ENCODE measurements at regions not wholly inside any gene's neighbourhood (a gene's known extent, or its start where the extent isn't known, plus 50 kb on each side); places are given as distances from the start of the nearest gene placed in this dataset.

- 89% methylated on average over 8 of the region's 8 CpGs for WGBS
- H3K9me3 ChIP-seq, result peaks cover 3% of the 10 kb centered on the region
- H3K27ac ChIP-seq, result no peak overlapping the region
- no peaks in the 10 kb centered on the region for H3K4me1 ChIP-seq
- H3K36me3 ChIP-seq, result no peaks in the 10 kb centered on the region
- DNase-seq (ENCODE audit: low spot score in 2 of 2), result no peak
- no peaks in the 10 kb centered on the region for H3K27me3 ChIP-seq
- H3K4me3 ChIP-seq, result no peak overlapping the region
- TF ChIP-seq POLR2A (IDR thresholded peaks at IDR 0.05) (no peak), EP300 (IDR thresholded peaks at IDR 0.05) (no peak), POLR2AphosphoS5 (IDR thresholded peaks at IDR 0.05) (no peak)
Measured at GRCh38 chr10:1846032-1846431, 108.7 kb upstream of the ADARB2 start.

- no peaks in the 10 kb centered on the region for H3K27me3 ChIP-seq
- H3K9me3 ChIP-seq, result peaks cover 3% of the 10 kb centered on the region
- H3K4me3 ChIP-seq, result no peak overlapping the region
- H3K36me3 ChIP-seq, result no peaks in the 10 kb centered on the region
- no peak for DNase-seq (ENCODE audit: low spot score in 2 of 2)
- 76% methylated on average over 3 of the region's 3 CpGs for WGBS
- H3K4me1 ChIP-seq, result no peaks in the 10 kb centered on the region
- TF ChIP-seq POLR2A (IDR thresholded peaks at IDR 0.05), result no peak
- TF ChIP-seq, protein P1, sequence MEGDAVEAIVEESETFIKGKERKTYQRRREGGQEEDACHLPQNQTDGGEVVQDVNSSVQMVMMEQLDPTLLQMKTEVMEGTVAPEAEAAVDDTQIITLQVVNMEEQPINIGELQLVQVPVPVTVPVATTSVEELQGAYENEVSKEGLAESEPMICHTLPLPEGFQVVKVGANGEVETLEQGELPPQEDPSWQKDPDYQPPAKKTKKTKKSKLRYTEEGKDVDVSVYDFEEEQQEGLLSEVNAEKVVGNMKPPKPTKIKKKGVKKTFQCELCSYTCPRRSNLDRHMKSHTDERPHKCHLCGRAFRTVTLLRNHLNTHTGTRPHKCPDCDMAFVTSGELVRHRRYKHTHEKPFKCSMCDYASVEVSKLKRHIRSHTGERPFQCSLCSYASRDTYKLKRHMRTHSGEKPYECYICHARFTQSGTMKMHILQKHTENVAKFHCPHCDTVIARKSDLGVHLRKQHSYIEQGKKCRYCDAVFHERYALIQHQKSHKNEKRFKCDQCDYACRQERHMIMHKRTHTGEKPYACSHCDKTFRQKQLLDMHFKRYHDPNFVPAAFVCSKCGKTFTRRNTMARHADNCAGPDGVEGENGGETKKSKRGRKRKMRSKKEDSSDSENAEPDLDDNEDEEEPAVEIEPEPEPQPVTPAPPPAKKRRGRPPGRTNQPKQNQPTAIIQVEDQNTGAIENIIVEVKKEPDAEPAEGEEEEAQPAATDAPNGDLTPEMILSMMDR (IDR thresholded peaks at IDR 0.05), result no peak
- no peak for TF ChIP-seq POLR2AphosphoS5 (IDR thresholded peaks at IDR 0.05)
- no peak for TF ChIP-seq EP300 (IDR thresholded peaks at IDR 0.05)
- H3K27ac ChIP-seq, result no peak overlapping the region
Measured at GRCh38 chr10:1841759-1842158, 104.4 kb upstream of the ADARB2 start.

DNA sequence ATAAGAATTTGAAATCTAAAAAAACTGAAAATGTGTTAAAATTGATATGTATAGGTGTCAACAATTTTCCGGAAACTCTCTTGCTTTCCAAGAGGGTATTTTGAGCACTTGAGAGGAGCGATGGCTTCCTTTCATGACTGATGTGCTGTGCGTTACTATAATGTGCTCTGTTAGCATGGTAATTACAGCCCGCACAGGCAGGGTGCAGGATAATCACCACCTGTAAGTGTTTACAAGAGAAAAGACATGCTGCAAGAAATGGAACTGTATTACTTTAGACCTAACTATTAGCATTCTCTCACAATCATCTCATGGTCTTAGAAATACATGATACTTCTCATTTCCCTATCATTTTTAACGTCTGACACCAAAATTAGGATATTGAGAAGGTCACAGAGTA lies 92.4 kb upstream of the ADARB2 start:
- H3K27ac ChIP-seq, result no peak overlapping the region
- TF ChIP-seq POLR2A (IDR thresholded peaks at IDR 0.05), result no peak
- TF ChIP-seq POLR2AphosphoS5 (IDR thresholded peaks at IDR 0.05), result no peak
- TF ChIP-seq, protein P1 (IDR thresholded peaks at IDR 0.05), result no peak
- TF ChIP-seq EP300 (IDR thresholded peaks at IDR 0.05), result no peak

GRCh38 chr10:1824928-1825327 lies 87.6 kb upstream of the ADARB2 start:
- Histone ChIP-seq H3K36me3 (no peaks in the 10 kb centered on the region), H3K4me3 (no peak overlapping the region), H3K27ac (no peak overlapping the region), H3K27me3 (no peaks in the 10 kb centered on the region), H3K9me3 (peaks cover 4% of the 10 kb centered on the region), H3K4me1 (no peaks in the 10 kb centered on the region)
- TF ChIP-seq, protein P1 (IDR thresholded peaks at IDR 0.05), result no peak
- TF ChIP-seq EP300 (IDR thresholded peaks at IDR 0.05) (no peak), POLR2A (IDR thresholded peaks at IDR 0.05) (no peak), POLR2AphosphoS5 (IDR thresholded peaks at IDR 0.05) (no peak)
- WGBS, result 70% methylated on average over 3 of the region's 3 CpGs
- DNase-seq (ENCODE audit: low spot score in 2 of 2), result no peak

More for the DNA sequence above, 92.4 kb upstream of the ADARB2 start:
- Histone ChIP-seq H3K36me3 (no peaks in the 10 kb centered on the region), H3K4me1 (no peaks in the 10 kb centered on the region), H3K27me3 (no peaks in the 10 kb centered on the region), H3K9me3 (peaks cover 2% of the 10 kb centered on the region), H3K4me3 (no peak overlapping the region)
- WGBS, result 63% methylated on average over 5 of the region's 5 CpGs
- no peak for DNase-seq (ENCODE audit: low spot score in 2 of 2)

- TF ChIP-seq, protein P1 (IDR thresholded peaks at IDR 0.05), result no peak
- no peak for TF ChIP-seq POLR2AphosphoS5 (IDR thresholded peaks at IDR 0.05)
- TF ChIP-seq POLR2A (IDR thresholded peaks at IDR 0.05), result no peak
- TF ChIP-seq EP300 (IDR thresholded peaks at IDR 0.05), result no peak
- H3K27me3 ChIP-seq, result no peaks in the 10 kb centered on the region
- H3K36me3 ChIP-seq, result no peaks in the 10 kb centered on the region
- H3K27ac ChIP-seq, result no peak overlapping the region
- no peaks in the 10 kb centered on the region for H3K4me1 ChIP-seq
- DNase-seq (ENCODE audit: low spot score in 2 of 2), result no peak
- peaks cover 12% of the 10 kb centered on the region for H3K9me3 ChIP-seq
- H3K4me3 ChIP-seq, result no peak overlapping the region
- WGBS, result 90% methylated on average over 1 of the region's 1 CpG
Measured at GRCh38 chr10:1814556-1814955, 77.2 kb upstream of the ADARB2 start.

DNA sequence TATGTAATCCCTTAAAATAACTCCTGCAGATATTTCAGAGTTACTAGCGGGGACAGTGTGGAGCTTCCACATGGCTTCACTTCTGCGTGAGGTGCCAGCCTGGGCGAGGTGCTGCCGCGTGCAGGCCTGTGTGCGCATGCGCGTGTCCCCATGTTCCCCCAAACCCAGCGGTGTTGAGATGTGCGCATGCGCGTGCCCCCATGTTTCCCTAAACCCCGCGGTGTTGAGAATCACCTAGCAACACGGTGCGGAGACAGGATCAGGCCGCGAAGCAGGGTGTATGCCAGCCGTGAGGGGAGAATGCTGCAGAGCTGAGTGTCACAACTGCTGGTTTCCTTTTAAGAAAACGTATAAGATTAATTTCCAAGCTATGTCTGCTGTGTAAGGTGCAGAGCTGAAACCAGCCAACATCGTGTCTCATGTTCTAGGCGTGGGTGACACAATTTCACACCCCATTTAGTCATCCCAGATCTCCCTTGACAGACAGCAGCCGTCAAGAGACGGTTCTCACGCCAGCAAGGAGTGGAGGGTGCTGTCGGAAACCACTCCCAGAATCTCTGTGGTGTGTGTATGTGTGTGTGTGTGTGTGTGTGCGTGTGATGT lies 71.9 kb upstream of the ADARB2 start:
- Histone ChIP-seq H3K4me3 (no peak overlapping the region), H3K27me3 (no peaks in the 10 kb centered on the region), H3K9me3 (no peaks in the 10 kb centered on the region), H3K27ac (no peak overlapping the region), H3K4me1 (no peaks in the 10 kb centered on the region), H3K36me3 (no peaks in the 10 kb centered on the region)
- WGBS, result 92% methylated on average over 24 of the region's 27 CpGs
- DNase-seq (ENCODE audit: low spot score in 2 of 2), result no peak
- TF ChIP-seq EP300 (IDR thresholded peaks at IDR 0.05) (no peak), POLR2A (IDR thresholded peaks at IDR 0.05) (no peak), POLR2AphosphoS5 (IDR thresholded peaks at IDR 0.05) (no peak)
- TF ChIP-seq, protein P1 (IDR thresholded peaks at IDR 0.05), result no peak

Data from suprapubic skin (tissue), 4 donors.